NCI-H526 treated with DMSO at 0.1 percent for 48 hours (cell line): ENCODE measurements at regions not wholly inside any gene's neighbourhood (a gene's known extent, or its start where the extent isn't known, plus 50 kb on each side); places are given as distances from the start of the nearest gene placed in this dataset.

Experiments used
- DNase-seq: peaks from one replicate; lab custom pipeline; 2025; lab: John Stamatoyannopoulos, UW

DNA sequence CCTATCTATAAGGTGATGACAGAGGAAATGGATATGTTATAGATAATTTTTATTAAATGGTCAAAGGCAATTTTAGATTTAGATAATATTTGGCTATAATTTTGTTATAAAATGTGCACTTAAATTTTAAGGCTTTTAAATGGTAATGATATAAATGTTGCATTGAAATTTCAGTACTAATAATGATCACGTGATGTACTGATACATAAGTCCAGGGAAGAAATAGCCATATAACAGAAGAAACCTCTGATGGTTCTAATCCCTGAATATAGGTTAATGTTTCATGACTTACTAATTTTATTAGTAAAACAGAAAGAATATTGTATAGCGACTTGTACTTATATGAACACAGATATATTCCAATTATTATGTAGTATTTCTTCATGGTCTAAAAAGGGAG is 211.9 kb downstream of the SOCS6 start:
- DNase-seq, result no peak

DNA sequence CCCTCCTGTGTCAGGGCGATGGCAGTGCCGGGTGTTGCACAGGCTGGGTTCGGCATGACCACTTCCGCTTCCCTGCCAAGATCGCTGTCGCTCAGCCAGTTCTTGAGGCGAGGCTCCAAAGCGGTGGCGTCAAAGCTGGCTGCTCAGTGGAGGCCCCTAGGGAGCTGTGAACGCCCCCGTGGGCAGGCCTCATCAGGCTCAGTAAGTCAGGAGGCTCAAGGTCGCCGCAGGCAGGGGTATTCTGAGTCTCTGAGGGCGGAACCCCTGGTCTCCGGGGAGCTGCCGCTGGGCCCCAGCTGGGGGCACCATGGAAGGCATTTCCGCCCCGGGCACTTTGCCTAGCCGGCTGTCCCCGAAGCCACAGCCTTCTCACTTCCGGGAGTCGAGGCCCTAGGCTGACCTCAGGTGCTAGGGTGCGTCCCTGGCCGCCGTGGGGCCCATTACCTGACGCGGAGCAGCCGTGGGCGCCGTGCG is 210.4 kb downstream of the SOCS6 start:
- DNase-seq, result peak; percentile 43

DNA sequence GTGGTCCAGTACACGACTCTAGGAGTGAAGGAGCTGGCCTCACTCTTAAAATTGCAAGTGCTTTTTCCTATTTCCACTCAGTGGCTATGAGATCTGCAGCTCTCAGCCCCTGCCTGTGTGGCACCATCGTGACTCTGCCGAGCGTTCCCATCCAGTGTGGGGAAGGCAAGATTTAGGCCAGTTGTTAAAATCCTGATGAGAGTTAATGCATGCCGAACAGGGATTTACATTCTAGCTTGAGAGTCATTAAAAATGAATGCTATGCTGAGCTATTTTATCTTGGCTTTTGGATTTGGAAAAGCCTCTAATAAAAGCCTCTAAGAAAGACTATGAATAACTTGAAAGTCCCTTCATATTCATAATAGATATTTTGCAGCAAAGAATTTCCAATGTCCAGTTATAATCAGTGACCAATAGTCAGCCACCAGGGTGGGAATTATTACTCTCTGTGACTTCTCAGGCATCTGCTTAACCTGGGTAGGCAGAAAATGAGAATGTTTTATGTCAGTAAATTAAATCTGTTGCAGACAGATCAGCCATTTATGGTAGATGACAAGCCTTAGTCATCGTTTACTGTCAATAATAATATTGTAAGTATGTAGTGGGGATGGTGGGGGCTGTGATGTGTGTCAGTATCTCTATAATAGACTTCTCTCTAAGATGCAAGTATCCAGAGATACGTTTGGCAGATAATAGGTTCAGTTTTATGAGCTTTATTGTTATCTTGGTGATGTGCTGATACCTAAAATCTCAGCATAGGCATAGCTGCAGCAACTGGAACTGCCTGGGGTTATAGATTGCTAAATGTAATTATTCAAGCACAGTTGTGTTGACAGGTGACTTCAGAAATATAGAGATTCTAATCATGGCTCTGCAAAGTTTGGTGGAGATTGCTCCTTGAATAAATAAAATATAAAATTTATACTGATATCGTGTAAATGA is 207.8 kb downstream of the SOCS6 start:
- DNase-seq, result no peak

DNA sequence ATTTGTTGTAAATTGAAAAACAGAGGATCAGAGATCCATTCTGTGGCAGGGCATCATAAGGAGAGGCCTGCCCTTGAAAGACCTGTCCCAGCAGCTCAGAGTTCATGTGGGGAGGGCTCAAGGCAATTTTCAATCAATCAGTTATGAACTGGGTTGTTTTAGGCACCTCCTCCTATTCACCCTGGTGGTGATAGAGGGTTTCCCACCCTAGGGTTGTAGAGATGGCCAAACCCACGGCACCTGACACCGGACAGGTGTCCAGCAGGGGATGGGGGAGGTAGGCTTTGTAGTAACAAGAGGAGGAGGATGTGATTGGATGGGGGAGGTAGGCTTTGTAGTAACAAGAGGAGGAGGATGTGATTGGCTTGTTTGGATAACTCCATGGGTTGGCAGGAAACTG is 205.7 kb downstream of the SOCS6 start:
- DNase-seq, result no peak

DNA sequence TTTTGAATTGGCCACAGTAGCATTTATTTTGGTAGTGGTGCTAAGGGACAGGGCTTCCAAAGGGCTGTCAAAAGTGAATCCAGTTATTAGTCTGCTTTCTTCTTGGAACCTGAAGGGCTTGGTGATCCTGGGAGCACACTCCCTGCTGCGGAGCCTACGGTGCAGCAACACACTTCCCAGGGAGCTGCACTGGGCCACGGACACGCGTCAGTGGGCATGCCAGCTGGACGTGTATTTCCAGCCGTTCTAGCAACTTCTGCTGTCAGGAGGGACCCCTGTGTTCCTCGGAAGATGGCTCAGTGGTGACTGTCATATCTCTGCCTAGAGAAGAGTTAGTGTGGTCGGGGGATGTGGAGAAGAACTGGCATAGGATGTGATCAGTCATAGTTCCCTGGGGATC is 204.6 kb downstream of the SOCS6 start:
- DNase-seq, result no peak

DNA sequence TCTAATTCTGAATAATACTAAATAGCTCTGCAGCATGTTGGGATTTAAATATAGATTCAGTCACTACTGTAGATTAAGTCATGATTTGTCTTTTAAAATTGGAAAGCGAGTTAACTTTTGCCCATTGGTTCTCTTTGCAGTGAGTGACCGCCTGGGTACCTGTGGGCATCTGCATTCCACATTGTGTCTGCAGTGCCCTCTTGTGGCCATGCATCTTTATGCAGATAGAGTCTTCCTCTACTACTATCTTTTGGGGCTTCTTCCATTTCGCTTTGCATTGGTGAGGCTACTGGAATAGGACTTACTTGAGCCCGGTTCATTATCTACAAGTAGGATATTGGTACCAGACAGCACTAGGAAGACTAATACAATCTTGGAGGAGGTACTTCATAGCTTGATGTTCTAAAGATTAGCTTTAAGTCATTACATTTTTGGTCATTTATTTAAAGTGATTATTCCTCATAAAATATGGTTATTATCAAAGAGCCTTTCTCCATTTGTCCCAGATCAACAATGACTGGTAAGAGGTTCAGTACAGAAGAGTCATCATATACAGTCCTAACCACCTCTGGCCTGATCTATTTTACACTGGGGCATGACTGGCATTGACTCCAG is 203.0 kb downstream of the SOCS6 start:
- peak; percentile 27 for DNase-seq

DNA sequence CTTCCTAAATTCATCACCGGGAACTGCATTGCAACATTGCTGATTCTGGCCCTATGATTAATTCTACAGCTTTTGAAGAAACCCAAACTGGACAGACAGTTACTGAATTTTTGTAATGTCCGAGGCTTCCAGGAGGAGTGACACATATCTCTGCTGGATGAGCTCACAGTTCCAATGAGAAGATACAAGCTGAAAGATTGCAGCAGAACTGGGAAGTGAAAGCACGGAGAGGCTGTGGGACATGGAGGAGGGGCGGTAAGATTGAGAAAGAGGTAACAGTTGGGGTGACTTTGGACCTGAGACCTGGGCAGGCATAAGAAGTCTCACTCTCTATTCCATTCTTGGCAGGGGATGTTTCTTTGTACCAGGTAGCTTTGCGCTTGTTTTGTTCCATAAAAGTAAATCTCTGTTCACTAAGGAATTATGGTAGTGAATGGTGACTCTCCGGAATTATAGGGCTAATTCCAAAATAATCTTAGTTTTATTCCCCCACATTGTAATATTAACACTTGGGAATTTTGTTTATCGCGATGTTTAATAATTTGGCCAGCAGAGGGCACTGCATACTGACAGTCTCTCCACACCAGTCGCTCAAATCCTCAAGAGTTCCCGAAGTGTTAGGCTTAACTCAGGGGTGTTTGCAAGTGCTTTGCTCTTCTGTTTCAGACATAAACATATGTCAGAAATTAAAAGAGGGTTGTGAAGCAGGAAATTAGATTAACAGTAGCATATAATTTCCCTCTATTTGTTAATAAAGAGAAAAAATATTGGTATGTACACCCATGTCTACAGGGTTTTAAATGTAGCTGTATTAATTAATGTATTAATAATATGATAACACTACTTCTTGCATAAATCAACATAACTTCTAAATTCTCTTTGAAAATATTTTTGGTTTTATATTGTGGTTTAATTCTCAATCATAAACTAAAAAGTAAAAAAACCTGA is 201.4 kb downstream of the SOCS6 start:
- peak; percentile 26 for DNase-seq

DNA sequence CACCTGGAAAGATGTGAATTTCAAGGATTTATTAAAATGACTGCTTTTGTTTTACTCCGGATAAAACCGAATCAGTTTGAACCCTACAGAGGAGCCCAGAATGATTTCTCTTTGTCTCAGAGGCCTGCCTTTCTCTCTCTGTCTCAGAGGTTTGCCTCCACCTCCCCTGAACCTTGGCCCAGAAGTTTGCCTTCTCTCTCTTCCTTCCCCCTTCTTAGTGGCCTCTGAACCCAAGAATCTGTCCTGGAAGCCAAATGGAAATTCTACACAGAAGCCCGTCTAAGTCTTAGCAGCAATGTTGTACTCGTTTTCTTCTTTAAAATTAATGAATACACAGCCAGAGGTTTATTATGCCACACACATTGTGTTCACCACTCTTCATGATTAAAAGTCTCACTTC is 200.7 kb downstream of the SOCS6 start:
- no peak for DNase-seq

DNA sequence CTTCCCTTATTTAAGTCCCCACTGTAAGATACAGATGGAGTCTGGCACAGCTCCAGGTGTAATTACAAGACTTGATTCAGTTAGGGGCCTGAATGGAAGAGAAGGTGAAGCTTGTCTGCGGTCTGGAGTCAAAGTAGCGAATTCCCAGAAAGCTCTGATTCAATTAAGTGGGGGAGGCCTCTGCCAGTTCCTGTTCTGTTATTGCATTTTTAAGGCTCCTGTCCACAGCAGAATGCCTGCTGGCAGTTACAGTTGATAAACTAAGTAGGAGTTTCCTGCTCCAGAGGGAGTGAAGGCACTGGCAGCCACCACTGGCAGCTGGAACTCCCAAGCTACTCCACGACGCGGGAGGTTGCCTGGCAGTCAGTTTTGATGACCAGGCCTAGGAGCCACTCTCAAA is 181.1 kb downstream of the SOCS6 start:
- no peak for DNase-seq

DNA sequence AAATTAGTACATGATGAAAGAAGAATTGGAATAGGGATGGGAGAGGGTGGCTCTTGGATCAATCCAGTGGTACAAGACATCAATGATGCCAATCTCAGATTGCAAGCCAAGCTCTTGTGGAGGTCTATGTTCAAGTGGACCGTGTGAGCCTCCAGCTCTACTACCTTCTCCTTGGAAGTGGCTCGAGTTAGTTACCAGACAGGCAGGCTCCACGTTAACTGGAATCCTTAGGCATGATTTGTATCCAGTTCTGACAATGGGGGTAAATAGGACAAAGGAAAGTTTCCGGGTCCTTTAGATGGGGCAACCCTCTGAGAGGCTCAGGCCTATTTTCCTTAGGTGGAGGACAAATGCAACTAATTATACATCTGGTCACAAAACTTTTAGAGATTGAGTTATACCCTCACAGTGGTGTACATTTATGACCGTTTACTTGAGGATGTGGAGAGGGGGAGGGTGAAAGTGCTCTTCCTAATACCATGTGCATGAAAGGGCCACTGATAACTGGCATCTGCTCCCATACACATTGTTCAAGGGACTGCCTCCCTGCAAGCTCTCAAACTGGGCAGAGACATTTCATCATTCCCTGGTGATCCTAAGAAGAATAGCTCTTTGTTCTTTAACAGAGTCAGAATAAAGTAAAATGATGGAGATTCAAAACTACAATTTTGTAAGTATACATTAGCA is 180.2 kb downstream of the SOCS6 start:
- no peak for DNase-seq

DNA sequence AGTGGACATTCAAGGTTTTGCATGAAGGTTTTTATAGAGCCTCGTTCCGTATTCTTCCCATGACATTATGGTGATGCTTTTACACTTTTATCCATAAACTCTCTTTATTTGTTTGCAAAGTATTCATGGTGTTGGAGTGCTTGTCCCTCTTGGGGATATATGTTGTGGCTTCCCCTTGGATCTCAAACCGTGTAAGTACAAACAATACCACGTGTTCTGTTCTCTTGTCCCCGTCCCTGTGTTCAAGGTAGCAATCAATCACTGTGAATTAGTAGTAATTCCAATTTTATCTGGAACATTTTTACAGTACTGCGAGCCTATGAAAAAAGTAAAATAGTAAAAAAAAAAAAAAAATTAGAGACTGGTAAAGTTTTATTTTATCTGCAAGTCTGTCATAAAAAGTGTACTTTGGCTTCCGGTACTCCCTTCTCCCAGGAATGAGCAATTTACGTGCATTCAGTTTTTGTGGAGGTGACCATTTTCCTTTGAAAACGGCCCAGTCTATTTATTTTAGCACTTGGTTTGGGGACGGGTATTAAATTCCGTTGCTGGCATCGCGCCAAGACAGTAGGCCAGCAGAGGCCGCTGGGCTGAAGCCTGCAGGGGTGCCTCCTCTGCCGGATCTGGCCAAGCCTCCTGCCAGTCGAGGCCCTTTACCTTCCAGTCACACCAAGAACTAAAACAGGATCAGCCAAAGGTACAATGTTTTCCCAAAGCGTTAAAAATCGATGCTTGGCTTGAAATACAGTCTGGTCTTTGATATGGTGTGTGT is 175.7 kb downstream of the SOCS6 start:
- peak; percentile 45 for DNase-seq

DNA sequence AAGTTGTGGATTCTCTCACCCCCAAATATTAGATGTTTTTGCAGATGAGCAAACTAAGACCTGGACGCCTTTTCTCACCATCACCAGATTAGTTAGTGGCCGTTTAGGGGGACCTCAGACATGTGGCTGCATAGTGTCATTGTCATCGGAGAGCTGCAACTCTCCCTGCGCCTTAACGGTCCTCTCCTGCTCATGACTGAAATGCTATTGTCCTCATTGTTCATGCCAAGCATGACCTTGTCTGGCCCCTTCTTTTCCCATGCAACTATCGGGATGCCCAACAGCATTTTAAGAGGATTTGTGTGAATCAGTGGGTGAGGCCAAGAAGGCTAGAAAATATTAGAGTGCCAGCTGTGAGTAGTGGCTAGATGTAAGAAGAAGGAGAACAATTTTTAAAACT is 174.2 kb downstream of the SOCS6 start:
- DNase-seq, result no peak

DNA sequence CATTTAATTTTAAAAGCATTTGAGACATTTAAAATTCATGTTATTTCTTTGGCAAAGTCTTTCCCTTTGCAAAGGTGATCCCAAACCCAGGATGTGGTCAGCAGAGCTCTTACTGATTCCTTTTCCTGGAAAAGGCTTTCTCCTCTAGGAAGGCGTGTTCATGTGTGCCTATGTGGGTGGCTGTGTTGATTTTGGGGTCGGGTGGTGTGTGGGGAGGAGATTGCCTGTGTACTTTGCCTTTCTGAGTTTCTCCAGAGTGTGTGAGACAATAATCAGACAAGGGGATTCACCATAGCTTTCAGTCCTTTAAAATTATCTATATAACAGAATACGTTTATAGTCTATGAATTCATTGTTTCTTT is 173.2 kb downstream of the SOCS6 start:
- no peak for DNase-seq

DNA sequence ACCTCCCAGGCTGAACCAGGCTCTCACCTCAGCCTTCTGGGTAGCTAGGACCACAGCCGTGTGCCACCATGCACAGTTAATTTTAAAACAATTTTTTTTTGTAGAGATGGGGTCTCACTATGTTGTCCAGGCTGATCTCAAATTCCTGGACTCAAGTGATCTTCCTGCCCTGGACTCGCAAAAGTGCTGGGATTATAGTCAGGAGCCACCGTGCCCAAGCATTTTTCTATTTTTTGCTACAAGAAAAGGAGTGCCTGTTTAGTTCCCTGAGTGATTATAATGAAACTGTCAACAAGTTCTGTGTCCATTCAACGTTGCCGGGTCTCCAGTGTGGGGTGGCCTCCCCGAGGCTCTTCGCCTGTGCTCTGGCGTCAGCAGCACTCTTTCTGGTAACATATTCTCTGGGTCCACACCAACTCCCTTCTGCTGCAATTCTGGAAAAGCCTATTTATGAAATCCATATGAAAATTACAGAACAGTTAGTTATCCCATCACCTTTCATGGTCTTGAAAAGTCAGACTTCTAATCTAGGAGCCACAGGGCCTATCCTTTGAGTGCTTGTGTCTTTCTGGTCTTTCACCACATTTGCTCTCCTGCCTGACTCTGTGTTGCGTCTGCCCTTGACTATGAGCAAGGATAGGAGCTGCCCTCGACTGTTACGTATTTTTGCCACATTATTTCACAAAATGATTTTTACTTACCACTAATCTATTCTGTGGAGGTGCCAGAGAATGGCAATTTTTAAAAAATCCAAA is 172.7 kb downstream of the SOCS6 start:
- no peak for DNase-seq

DNA sequence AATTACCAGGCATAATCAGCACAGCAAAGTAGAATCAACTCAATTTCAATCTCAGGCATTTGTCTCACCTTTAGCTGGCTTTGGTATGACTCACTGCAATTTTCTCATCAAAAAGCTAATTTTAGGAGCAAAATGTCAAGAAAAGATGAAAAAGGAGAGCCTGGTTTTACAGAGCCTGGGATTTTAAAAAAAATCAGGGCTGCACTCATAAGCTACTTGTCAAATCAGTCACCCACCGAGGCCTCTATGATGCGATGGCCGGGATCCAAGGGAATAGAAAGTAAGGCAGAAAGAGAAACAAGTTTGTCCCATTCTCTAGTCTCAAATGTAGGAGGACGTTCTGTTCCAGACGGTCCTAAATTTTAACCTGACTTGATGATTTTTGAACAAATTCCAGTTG is 170.9 kb downstream of the SOCS6 start:
- no peak for DNase-seq

DNA sequence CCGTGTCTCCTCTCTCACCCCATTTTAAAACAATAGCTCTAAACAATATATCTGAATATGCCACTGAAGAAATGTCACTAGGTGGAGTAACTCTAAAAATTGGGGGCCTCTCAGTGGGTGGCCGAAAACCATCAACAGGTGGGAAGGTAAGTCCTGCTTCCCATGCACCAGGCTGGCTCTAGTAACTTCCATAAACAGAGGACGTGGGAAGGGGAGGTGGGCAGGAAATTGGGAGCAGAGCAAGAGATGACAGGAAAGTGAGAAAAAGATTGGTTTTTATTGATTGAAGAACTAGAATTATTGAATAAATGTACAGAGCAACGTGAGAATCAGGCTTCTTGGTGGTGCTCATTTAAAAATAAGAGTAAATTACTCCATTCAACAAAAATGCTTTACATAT is 170.4 kb downstream of the SOCS6 start:
- DNase-seq, result no peak

DNA sequence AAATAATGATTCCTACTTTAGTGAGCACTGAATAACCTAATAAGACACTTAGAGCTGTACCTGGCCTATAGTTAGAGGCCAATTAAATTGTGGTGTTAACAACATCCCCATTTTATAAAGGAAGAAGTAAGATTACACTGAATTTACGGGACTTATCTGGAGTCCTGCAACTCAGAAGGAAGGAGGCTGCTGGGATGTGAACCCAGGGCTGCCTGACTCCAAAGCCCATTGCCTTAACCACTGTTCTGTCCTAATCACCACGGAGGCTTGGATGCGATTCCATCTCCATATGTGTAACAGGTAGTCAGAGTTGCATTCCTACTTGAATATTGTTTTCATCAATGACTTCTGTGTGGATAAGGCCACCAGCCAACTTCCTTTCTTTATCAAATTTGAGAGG is 168.9 kb downstream of the SOCS6 start:
- no peak for DNase-seq

DNA sequence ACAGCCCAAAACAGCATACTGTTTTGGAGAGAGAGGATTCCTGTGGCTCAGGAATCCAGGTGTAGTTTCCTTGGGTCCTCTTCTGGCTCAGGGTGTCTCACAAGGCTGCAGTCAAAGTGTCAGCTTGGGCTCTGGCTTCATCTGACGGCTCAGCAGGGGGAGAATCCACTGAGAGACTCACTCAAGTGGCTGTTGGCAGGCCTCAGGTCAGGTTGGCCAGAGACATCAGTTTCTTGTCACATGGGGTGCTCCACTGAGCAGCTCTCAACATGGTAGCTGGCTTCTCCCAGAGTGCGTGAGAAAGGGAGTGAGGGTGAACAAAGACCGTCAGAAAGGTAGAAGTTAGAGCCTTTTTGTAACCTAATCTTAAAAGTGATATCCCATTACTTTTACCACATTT is 168.4 kb downstream of the SOCS6 start:
- no peak for DNase-seq

DNA sequence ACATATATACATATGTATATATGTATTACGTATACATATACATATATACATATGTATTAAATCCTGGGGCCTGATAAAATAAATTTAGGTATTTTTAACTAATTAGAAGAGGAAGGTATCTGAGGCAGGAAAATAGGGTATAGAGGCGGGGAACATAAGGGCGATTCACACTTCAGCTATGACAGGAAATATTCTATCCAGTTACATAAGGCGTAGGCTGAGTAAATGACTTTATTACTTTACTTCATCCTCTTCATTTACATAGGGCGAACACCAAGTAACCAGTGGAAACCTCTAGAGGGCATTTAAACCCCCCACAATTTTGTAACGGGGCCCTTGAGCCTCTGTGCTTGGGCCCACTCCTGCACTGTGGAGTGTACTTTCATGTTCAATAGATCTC is 167.5 kb downstream of the SOCS6 start:
- DNase-seq, result no peak

DNA sequence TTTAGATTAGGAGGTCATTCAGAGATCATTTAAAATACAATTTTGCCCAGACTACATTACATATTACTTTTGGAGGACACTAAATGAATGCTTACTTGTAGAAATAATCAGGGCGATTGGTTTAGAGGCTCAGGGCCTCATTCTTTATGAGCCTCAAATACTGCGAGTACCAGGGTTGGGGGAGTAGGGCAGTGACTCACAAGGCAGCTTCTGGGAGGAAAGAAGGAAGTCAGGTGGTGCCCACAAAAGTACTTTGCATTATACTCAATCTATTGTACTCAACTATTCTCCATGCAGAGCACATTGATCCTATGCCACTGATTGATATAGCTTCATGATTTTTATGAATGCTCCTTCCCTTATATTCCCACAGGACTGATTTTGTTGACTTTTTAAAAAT is 166.9 kb downstream of the SOCS6 start:
- DNase-seq, result no peak
